Daoy (cell line): ENCODE measurements at regions not wholly inside any gene's neighbourhood (a gene's known extent, or its start where the extent isn't known, plus 50 kb on each side); places are given as distances from the start of the nearest gene placed in this dataset.

Experiments used
- DNase-seq: peaks from one replicate; pipeline ENCODE4 v3.0.0-alpha.2; 2015; ENCODE audit warnings: low read depth

DNA sequence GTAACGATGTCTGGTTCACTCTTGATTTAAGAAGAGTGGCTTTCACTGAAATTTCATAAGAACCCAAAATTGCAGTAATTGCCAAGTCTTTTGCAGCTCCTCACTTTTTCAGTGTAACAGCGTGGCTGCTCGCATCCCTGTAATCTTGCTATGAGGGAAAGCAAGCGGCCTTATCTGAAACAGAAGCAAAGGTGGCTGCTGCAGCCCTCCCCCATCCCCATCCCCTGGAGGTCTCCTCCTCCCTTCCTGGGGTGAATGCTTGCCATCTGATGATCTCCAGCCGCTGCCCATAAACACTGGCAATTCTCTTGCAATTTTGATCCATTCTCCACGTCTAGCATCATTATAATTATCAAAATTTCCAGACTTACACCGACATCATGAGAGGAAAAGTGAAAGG is 182.5 kb upstream of the ASIC2 start:
- no peak for DNase-seq

DNA sequence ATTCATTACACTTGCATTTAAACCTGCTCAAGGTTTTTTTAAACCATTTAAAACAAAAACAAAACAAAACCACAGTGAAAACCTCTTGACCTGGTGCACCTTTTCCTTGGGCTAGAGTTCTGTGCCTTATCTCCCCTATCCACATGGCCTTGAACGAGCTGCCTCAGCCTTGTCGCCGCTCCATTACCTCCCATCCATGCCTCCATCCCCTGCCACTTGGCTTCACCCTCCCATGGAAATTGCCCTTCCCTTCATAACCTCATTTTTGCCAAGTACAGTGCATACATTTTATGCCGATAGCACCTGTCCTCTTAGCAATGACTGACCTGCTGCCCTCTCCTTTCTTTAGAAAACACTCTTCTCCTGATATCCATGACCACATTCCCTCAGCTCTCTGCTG is 188.6 kb upstream of the ASIC2 start:
- DNase-seq, result no peak

DNA sequence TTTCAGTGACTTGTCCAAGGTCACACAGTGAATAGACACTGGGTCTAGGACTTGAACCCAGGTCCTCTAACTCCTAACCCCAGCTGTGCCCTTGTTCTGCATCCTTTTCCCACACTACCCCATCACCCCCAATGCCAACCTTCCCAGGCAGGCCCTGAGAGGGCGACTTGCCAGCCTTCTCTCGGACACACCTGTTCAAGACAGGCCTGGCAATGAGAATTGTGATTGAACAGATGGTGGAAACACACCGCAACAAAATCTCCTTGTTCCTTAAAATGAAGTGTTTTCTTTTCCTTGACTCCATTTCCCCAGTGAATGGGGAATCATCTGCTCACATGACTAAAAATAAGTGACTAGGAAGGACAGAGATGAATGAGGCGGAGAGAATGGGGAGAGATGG is 189.5 kb upstream of the ASIC2 start:
- DNase-seq, result no peak

DNA sequence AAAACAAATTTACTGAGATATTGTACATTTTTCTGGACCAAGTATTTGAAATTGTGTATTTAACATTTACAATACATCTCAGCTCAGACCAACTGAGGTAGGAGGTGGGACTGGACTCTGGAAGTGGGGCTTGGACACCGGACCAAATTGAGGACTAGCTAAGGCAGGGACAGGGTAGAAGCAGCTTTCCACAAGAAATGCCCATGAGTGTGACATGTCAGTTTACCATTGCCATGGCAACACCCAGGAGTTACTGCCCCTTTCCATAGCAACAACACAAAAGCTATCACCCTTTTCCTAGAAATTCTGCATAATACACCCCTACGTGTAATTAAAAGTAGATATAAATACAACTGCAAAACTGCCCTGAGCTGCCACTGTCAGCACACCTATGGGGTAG is 191.5 kb upstream of the ASIC2 start:
- no peak for DNase-seq

DNA sequence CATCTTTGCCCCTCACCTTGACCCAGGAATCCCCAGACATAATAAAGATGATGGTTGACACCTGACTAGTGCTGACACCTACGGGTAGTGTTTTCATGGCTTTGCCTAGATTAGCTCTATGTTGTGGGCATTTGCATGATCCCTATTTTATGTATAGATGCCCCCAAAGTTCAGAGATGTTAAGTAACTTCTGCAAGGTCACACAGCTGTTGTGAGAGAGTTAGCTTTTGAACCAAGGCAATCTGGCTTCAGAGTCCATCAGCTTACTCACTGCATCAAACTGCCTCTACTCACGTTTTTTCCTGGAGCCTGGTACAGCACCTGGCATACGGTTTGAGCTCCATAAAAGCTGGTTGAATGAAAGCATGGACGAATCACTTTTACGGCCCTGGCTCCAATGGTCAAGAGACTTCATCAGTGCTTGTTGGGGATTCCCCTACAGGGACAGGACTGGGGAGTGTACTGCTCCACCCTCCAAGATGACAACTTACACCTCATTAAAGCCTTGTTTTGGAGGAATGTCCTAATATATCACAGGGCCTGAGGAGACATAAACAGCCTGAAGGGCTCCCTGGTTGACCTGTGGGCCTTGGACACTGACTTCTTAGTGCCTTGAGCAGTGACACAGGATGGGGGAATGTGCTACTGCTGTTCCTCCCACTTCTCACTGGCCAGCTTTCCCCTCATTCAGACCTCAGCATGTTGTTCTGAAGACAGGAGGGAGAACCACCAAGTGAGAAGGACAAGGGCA is 193.2 kb upstream of the ASIC2 start:
- no peak for DNase-seq

DNA sequence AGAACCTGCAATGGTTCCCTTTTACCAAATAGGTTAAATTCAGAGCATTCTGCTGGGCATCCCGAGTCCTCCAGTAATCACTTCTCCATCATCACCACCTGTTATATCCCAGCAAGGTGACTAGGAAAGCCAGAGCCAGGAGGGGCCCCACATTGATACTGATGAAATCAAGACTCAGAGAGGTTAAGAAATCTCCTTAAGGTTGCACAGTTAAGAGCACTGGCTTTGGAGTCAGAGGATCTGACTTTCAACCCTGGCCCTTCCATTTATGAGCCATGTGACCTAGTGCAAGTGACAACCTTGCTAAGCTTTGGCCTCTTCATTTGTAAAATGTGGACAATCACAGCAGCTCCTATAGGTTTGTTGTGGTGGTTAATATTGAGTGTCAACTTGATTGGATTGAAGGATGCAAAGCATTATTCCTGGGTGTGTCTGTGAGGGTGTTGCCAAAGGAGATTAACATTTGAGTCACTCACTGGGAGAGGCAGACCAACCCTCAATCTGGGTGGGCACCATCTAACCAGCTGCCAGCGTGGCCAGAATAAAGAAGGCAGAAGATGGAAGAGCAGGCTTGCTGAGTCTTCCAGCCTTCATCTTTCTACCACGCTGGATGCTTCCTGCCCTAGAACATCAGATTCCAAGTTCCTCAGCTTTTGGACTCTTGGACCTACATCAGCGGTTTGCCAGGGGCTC is 194.2 kb upstream of the ASIC2 start:
- no peak for DNase-seq

DNA sequence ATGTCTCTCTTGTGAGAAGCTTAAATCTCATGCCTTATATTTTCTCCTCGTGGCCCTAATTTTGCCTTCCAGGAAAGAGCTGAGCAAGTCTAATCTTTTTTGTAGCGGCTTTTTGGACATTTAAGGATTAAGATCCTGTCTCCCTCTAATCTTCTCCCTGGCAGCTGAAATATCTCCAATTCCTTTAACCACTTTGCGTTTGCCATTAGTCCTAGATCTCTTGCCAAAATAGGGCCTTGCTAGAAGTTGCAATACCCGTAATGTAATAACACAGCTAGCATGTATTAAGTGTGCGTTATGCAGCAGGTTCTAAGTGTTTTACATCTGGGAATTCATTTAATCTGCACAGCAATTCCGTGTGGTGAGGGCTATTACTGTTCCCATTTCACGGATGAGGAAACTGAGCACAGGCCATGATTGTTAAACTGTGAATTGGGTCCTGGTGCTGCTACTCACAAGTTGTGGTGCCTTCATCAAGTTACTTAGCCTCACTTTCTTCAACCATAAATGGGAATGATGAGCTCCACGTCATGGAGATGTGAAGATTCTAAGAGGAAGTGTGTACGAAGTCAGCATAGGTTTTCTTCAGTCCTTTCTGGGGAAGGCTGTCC is 198.9 kb upstream of the ASIC2 start:
- DNase-seq, result no peak

DNA sequence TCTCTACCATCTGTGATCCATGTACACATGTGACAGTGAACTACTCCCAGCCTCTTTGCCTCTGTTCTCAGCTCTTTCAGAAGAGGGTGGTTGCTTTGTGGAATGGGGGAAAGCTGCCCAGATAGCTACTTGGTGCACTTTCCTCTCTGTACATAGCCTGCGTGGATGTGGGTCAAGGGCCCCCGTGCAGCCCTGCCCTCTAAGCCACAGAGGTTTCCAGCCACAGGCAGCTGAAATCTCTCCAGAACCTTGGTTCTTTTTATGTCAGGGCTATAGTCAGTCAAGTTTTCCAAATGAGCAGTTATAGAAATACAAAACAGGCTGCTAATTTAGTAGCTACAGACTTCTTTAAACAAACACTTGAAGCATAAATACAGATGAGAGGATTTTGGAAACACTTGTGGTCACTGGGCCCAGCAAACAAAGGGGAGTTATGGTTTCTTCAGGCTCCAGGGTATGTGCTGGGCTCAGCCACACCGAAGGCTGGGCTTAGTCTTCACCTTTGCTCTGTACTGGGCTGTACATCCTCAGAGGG is 199.7 kb upstream of the ASIC2 start:
- DNase-seq, result no peak

DNA sequence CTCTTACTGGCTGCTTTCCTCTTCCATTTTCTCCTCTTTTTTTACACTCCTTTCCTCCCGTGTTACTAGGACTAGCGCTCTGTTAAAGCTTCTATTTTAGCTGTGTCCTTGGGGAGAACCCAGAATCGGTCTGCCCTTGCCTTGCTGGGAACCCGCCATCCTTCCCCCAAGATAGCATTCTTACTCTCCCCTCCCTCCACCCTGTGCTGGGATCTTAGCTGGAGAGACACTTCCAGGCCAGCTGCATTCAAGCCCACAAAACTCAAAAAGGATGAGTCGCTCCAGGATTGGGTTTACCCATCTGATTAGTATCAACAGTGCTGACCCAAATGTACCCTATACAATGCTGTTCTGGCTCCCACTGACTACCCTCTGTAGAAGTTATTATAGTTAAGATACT is 200.5 kb upstream of the ASIC2 start:
- DNase-seq, result peak; percentile 11

DNA sequence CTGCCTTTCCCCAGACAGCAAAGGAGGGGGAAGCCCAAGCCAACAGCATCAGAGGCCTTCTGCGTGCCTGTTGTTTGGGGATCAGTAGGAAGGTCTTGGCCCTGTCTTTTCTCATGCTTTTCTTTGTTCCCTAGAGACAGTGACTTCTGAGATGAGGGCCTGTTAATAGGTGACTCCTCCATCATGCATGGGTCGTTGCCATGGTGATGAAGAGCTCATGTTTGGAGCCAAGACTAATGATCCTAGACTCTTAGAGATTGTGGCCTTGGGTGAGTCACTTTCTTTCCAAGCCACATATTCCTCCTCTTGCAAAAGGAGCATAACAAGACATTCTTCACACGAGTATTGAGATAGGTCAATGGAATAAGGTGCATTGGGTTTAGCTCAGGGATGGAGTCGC is 201.1 kb upstream of the ASIC2 start:
- peak; percentile 73 for DNase-seq

DNA sequence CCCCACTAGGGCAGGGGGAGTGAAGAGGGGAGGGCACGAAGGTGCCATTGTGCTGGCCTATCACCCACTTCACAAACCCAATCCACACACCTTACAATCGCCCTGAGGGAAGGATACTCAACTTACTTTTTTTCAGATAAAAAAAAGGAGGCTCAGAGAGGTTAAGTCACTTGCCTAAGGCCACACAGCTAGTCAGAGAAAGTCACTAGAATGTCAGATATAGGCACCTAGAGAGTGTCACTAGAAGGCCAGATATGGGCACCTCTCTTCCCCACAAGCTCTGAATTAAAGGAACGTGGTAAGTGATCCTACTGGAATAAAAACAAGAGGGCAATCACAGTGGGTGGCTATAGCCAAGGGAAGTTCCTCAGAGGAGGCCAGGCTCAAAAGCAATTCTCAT is 204.5 kb upstream of the ASIC2 start:
- DNase-seq, result no peak

DNA sequence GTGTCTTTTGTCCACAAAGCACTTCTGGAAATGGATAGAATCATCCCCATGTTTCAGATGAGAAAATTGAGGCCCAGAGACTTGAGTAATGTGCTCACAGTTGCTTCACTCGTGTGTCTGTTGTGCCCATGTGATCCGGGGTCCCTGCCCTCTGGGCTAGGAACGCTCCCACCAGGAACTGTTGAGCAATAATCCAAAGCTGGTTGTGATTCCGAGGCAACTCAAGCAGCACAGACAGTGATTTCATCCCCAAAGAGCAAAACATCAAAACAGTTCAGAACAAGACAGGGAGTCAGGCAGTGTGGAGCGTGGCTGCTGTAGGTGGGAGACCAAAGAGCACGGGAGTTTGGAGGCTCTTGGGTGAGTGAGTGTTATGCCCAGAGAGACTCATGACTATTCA is 205.0 kb upstream of the ASIC2 start:
- no peak for DNase-seq

DNA sequence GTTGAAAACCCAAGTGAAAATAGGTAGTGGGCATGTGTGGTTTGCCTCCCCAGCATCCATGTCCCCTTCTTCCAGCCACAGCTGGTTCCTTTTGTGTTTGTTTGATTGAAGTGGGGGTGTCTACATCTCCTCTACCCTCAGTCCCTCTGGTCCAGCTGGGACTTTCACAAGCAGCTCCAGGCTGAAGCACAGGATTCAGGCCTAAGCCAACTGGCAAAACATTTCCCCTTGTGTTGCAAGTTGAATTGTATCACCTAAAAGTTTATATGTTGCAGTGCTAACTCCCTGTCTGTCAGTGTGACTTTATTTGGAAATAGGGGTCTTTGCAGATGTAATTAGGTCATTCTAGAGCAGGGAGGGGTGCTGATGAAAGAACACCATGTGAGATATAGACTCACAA is 205.9 kb upstream of the ASIC2 start:
- DNase-seq, result no peak

DNA sequence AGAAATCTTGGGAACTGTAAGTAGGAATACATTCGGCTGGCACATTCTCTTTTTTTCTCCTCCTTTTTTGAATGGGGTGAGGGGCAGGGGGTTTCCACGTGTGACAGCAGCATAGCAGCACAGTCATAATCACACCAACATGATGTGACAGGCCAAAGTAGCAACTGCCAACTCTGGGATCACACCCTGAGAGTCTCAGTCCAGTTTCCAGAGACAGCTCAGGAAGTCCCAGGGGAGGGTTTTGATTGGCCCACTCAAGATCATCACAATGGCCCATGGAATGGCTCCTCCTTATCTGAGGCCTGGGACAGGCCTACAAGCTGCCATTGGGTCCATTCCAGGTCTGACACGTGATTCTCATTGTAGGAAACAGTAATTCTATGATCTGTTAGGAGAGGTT is 207.1 kb upstream of the ASIC2 start:
- DNase-seq, result no peak

DNA sequence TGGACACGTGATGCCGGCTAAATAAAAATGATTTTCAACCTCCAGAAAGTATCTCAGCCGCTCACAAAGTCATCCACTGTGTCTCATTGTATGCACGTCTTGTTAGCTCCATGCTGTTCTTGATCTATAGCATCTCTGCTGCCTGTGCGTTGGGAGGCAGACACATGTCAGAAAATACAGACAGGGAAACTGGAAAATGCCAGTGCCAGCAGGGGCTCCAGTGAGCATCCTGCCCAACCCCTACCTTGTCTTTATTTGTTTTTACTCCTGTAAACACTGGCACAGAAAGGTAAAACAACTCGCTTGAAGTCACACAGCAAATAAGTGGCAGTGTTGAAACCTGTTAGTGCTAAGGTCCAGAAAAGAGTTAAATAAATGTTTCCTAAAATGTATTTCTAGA is 208.1 kb upstream of the ASIC2 start:
- no peak for DNase-seq

DNA sequence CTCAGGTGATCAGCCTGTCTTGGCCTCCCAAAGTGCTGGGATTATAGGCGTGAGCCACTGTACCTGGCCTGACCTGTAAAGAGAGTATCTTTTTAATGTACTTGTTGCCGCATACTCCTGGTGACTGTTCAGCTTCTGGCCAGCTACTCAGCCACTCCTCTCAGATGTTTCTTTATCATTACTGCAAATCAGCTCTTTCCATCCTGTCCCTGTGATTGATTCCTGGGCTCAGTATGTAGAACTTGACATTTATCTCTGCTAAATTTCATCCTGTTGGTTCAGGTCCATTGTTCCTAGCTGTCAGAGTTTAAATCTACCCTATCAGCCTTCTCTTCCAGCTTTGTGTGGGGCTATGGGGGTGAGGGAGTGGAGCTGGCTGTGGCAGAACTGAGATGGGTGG is 211.5 kb upstream of the ASIC2 start:
- no peak for DNase-seq

DNA sequence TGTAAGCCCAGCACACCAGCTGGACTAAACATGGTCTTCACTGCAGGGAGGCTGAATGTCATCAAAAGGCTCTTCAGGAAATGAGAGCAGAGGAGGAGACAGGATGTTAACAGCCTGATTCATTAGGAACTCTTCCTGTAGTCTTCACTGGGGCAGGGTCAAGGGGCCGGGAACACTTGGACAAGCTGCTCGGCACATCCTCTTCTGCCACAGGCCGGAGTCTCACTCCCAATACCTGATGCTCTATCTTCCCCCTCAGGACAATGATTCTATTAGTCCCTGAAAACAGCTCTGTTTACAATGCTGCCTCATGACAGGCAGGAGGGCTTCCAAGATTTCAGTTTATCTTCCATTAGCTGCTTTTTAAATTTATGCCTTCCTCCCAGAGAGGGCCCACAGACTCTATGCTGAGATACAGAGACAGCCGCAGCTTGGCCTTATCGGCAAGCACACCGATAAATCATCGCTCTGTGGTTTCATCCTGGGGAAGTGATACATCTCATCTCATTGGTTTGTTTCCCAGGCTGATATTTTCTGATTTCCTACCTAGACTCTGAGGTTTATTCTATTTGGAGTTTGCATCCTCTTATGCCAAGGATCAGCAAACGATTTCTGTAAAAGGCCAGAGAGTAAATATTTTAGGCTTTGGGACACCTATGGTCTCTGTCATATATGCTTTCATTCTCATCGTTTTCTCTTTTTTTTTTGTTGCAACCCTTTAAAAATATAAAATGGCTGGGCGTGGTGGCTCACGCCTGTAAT is 214.0 kb upstream of the ASIC2 start:
- peak; percentile 70 for DNase-seq

DNA sequence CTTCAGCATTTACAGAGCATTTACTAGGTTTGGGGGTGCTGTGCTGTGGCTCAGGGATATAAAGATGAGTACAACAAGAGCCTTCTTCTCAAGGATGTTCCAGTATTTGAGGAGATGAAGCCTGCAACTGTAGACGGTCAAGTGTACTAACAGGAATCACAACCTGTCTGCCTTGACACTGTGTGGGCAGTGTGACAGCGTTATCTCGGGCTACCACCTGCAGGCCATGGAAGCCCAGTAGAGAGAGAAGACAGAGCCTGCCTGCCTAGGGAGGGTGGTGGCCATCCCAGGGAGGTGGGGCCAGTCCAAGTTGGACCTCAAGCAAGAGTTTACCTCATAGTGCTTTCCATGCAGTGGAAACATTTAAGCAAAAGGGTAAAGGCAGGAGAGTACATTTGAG is 215.1 kb upstream of the ASIC2 start:
- DNase-seq, result no peak

DNA sequence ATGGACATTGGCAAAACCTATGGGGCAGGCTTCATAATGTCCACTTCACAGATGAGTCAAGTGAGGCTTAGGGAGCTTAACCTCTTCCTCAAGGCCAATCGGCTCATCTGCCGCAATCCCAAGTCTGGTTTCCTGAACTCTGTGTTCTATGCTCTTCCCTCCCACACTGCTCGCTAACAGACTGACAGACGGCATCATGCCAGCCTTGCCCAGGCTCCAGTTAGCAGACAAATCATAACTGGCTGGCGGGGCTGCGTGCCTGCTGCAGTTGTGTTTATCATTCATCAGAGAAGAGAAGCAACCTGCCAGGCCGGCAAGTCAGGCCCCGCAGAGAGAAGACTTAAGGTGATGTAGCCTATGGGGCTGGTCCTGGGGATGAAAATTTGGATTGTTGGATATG is 216.2 kb upstream of the ASIC2 start:
- DNase-seq, result no peak

DNA sequence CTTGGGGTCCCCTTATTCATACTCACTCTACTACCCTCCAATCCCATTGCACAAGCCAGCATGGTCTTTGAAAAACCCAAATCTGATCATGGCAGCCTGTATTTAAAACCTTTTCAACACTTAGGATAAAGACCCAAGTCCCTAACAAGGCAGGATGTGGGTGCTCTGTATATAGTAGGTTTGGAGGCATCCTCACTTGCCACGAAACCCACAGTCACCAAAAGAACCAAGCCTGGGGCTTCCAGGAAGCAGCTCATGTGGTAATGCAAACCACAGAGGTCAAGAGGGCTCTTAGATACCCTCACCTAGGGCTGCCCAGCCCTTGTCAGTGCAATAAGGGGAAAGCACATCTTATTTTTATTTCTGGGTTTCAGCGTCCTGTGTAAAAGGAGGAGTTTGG is 218.6 kb upstream of the ASIC2 start:
- no peak for DNase-seq

DNA sequence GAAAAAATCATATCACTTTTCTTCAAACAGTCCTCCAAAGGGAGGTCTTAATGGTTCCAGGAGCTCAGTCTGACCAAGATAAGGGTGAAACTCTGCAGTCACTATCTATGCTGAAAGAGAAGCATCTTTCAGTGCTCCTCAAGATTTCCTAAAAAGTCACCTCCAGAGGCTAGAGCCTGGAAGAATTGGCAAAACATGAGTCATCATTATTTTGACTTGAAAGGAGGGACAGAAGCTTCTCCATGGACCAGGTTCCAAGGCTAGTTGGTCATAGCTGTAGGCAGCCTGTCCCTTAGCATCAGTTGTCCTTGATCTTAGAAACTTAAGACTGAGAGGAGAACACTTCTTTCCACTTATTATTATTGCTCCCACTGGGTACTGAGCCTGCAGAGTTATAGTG is 219.0 kb upstream of the ASIC2 start:
- DNase-seq, result no peak

DNA sequence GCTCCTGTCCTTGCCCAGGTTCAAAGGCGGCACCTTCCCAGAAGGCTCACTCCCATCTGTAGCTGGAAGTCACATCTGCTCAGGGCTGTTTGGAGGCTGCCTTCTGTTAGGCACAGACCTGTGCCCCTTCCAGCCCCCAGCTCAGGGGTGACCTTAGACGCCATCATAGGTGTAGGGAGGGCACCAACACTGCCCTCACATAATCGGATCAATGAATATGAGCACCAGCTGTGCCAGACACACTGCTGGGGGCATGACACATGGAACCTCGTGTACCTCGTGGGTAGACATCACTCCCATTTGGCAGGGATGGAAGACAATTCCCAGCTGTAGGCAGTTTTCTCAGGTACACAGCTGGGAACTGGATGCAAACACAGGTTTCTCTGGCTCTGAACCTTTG is 220.7 kb upstream of the ASIC2 start:
- no peak for DNase-seq
